RWPE2 (cell line): ENCODE measurements at regions not wholly inside any gene's neighbourhood (a gene's known extent, or its start where the extent isn't known, plus 50 kb on each side); places are given as distances from the start of the nearest gene placed in this dataset.
A peak's percentile ranks its signal among the peaks of the same experiment; 100 is the strongest.
"Not testable (repeated sequence)": the region's sequence is repeated elsewhere in the genome, so short reads cannot be mapped to it uniquely, and the experiment has no call there.

ENCODE experiments used
- ATAC-seq: fragments of 200-7000 bp; cut with Tn5 transposase; 3 replicates; pipeline ENCODE4 v1.9.1; 2021; ENCODE audit warnings: low read depth
- DNase-seq: peaks from one replicate; pipeline ENCODE4 v3.0.0-alpha.2; 2020; ENCODE audit warnings: low spot score
- H3K27ac ChIP-seq: fragments of 450-650 bp; 2 replicates; pipeline ENCODE4 v1.5.1; 2017; ENCODE audit warnings: mild to moderate bottlenecking; ENCODE audit not compliant: poor library complexity, severe bottlenecking
- H3K27me3 ChIP-seq: fragments of 250-450 bp; sonication (Bioruptor Pico); 2 replicates; pipeline ENCODE4 v1.5.1; 2021; ENCODE audit warnings: mild to moderate bottlenecking, moderate library complexity; ENCODE audit not compliant: insufficient read depth, poor library complexity, severe bottlenecking
- H3K36me3 ChIP-seq: fragments of 250-450 bp; sonication (Bioruptor Pico); 2 replicates; pipeline ENCODE4 v1.5.1; 2020; ENCODE audit warnings: low read depth, mild to moderate bottlenecking, moderate library complexity
- H3K4me1 ChIP-seq: fragments of 250-450 bp; sonication (Bioruptor Pico); 2 replicates; pipeline ENCODE4 v1.5.1; 2021; ENCODE audit warnings: mild to moderate bottlenecking, moderate library complexity; ENCODE audit not compliant: insufficient read depth, poor library complexity, severe bottlenecking
- H3K4me3 ChIP-seq: fragments of 250-450 bp; sonication (Bioruptor Pico); 2 replicates; pipeline ENCODE4 v1.5.1; 2021; ENCODE audit warnings: mild to moderate bottlenecking, moderate library complexity; ENCODE audit not compliant: severe bottlenecking
- H3K9me3 ChIP-seq: fragments of 250-450 bp; sonication (Bioruptor Pico); 2 replicates; pipeline ENCODE4 v1.5.1; 2021; ENCODE audit warnings: mild to moderate bottlenecking, moderate library complexity; ENCODE audit not compliant: severe bottlenecking
- CTCF ChIP-seq: fragments of 450-650 bp; IDR thresholded peaks from one replicate; pipeline ENCODE4 v1.5.1; 2017; ENCODE audit warnings: mild to moderate bottlenecking, moderate library complexity; ENCODE audit not compliant: poor library complexity, severe bottlenecking

- Histone ChIP-seq H3K27ac (no peak overlapping the region), H3K27me3 (no peaks in the 10 kb centered on the region), H3K4me3 (no peak overlapping the region), H3K36me3 (no peaks in the 10 kb centered on the region), H3K4me1 (no peaks in the 10 kb centered on the region), H3K9me3 (no peaks in the 10 kb centered on the region)
- DNase-seq, result no peak
- TF ChIP-seq CTCF, result no peak
- ATAC-seq, result no peak
These were observed 251.6 kb upstream of the ALG10 start for GRCh38 chr12:33770652-33771051.

GRCh38 chr12:33771889-33772288 lies 250.4 kb upstream of the ALG10 start:
- H3K9me3 ChIP-seq, result no peaks in the 10 kb centered on the region
- no peak overlapping the region for H3K4me3 ChIP-seq
- no peaks in the 10 kb centered on the region for H3K36me3 ChIP-seq
- ATAC-seq (no peak), DNase-seq (no peak)
- H3K4me1 ChIP-seq, result no peaks in the 10 kb centered on the region
- H3K27me3 ChIP-seq, result no peaks in the 10 kb centered on the region
- no peak overlapping the region for H3K27ac ChIP-seq
- TF ChIP-seq CTCF, result no peak

GRCh38 chr12:33773091-33773490 lies 249.2 kb upstream of the ALG10 start:
- H3K4me3 ChIP-seq, ATAC-seq, H3K27ac ChIP-seq, H3K9me3 ChIP-seq, H3K4me1 ChIP-seq, H3K36me3 ChIP-seq, DNase-seq, H3K27me3 ChIP-seq: not testable (repeated sequence)

- no peak for DNase-seq
- H3K27ac ChIP-seq, result no peak overlapping the region
- H3K4me1 ChIP-seq, result no peaks in the 10 kb centered on the region
- H3K36me3 ChIP-seq, result no peaks in the 10 kb centered on the region
- H3K27me3 ChIP-seq, result no peaks in the 10 kb centered on the region
- no peak for TF ChIP-seq CTCF
- H3K9me3 ChIP-seq, result no peaks in the 10 kb centered on the region
- H3K4me3 ChIP-seq, result no peak overlapping the region
- no peak for ATAC-seq
These were observed 235.8 kb upstream of the ALG10 start for GRCh38 chr12:33786532-33786931.

- H3K36me3 ChIP-seq, result no peaks in the 10 kb centered on the region
- H3K27ac ChIP-seq, result no peak overlapping the region
- H3K4me1 ChIP-seq, result no peaks in the 10 kb centered on the region
- no peak overlapping the region for H3K4me3 ChIP-seq
- H3K9me3 ChIP-seq, result no peaks in the 10 kb centered on the region
- H3K27me3 ChIP-seq, result no peaks in the 10 kb centered on the region
- DNase-seq, result no peak
- ATAC-seq, result no peak
- no peak for TF ChIP-seq CTCF
These were observed 227.3 kb upstream of the ALG10 start for GRCh38 chr12:33794954-33795353.

- no peak for TF ChIP-seq CTCF
- no peak for DNase-seq
- Histone ChIP-seq H3K27ac (no peak overlapping the region), H3K4me3 (no peak overlapping the region), H3K9me3 (no peaks in the 10 kb centered on the region), H3K4me1 (no peaks in the 10 kb centered on the region), H3K27me3 (no peaks in the 10 kb centered on the region), H3K36me3 (no peaks in the 10 kb centered on the region)
- peak; percentile 65 for ATAC-seq
These were observed 226.8 kb upstream of the ALG10 start for GRCh38 chr12:33795536-33795935.
